Peyer's patch (tissue), 4 donors: ENCODE measurements at regions not wholly inside any gene's neighbourhood (a gene's known extent, or its start where the extent isn't known, plus 50 kb on each side); places are given as distances from the start of the nearest gene placed in this dataset.
"Not testable (repeated sequence)": the region's sequence is repeated elsewhere in the genome, so short reads cannot be mapped to it uniquely, and the experiment has no call there.

ENCODE experiments used
- CTCF ChIP-seq, 6 experiments: fragments of 450-650 bp in 4 of 6; fragments of 200-600 bp in 2 of 6; sonication (generic) in 1 of 6; IDR thresholded peaks; one replicate each; pipeline ENCODE4 v1.5.1; 2017 to 2019; ENCODE audit warnings: antibody characterized with exemption in 6 of 6, mild to moderate bottlenecking in 3 of 6, moderate library complexity in 1 of 6
- POLR2A ChIP-seq, 2 donors: fragments of 450-650 bp; IDR thresholded peaks; one replicate each; pipeline ENCODE4 v1.5.1; 2017; ENCODE audit warnings: antibody characterized with exemption in 2 of 2, mild to moderate bottlenecking in 2 of 2, moderate library complexity in 2 of 2

- not testable (repeated sequence) for TF ChIP-seq CTCF, POLR2A (IDR thresholded peaks at IDR 0.05)
Measured at GRCh38 chr16:29606669-29607427, 56.2 kb upstream of the SPN start.
